GM18873 (cell line): ENCODE measurements at regions not wholly inside any gene's neighbourhood (a gene's known extent, or its start where the extent isn't known, plus 50 kb on each side); places are given as distances from the start of the nearest gene placed in this dataset.

Experiments used
- ATAC-seq: cut with Tn5 transposase; IDR thresholded peaks from one replicate; pipeline ENCODE4 v1.9.1; 2021; ENCODE audit warnings: mild to moderate bottlenecking, moderate library complexity, moderate number of reproducible peaks; ENCODE audit not compliant: unreplicated experiment, low FRiP score

DNA sequence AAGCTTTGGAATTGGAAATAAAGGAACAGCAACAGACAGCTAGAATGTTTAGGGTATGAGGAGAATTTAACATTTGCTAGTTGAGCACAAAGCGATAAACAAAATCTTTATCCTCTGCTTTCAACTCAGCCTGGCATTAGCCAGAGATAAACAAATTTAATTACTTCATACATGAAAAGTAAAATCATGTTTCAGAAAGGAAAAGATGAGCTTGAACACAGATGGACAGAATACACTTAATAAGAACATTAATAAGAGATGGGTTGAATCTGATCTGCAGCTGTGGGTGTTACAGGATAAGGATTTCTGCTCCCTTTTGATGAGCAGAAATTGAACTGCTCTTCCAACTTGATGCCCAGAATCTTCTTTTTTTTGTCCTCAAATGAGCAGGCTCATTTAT is 275.2 kb downstream of the CSNK1G3 start:
- no peak for ATAC-seq

DNA sequence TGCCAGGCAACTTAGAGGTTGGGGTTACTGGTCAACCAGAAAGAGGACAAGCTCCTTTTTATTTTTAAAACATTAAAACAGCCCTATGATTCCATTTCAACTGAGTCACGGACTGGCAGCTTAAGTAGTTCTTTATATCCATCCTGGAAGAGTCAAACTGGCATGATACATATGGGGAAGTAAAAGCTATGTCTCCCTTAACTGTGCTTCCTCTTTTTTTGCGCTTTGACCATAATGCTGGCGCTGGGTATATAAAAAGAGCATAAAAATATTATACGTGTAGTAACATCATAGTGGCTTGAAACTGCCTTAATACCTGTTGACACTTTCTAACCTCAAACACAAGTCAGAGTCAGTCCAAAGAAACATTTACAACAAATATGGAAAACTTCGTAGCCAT is 274.4 kb downstream of the CSNK1G3 start:
- ATAC-seq: no peak

- no peak for ATAC-seq
These were observed 273.4 kb downstream of the CSNK1G3 start for GRCh38 chr5:123785162-123786071.

DNA sequence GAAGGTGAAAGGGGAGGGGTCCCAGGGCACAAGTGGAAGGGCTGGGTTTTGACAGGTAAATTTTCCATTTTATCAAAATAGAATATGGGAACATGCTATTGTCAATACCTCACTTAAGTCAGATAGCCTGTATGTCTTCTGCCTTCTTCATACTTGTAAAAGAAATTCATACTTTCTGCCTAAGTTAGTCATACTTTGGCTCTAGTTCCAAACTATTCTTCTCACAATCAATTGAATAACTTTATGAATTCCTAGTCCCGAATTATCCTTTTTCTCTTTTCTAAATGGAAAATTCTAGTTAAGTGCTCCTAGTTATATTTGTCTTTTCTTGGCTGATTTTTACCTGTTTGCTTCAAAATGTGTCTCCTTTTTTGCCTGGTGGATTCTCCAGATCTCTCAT is 271.4 kb downstream of the CSNK1G3 start:
- no peak for ATAC-seq

- ATAC-seq: no peak
These were observed 266.7 kb downstream of the CSNK1G3 start for GRCh38 chr5:123778641-123779040.

GRCh38 chr5:123776761-123777160 is 264.8 kb downstream of the CSNK1G3 start:
- ATAC-seq: no peak

GRCh38 chr5:123771715-123772114 is 259.7 kb downstream of the CSNK1G3 start:
- ATAC-seq: no peak

GRCh38 chr5:123763201-123763600 is 251.2 kb downstream of the CSNK1G3 start:
- ATAC-seq: no peak

GRCh38 chr5:123756816-123757215 is 244.8 kb downstream of the CSNK1G3 start:
- no peak for ATAC-seq

DNA sequence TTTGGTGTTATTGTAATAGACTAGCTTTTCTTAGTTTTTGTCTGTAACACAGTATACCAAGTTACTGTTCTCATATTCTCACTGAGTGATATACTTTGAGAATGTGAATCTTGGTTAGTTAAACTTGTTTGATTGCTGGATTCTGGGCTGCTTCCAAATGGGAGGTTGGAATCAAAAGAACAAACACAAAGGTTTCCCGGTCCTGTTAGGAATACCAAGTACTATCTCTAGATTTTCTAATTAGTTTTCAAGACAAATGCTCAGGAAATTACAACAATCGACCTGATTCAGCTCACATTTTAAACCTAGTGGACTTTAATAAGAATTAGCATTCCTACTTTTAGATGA is 244.3 kb downstream of the CSNK1G3 start:
- no peak for ATAC-seq

DNA sequence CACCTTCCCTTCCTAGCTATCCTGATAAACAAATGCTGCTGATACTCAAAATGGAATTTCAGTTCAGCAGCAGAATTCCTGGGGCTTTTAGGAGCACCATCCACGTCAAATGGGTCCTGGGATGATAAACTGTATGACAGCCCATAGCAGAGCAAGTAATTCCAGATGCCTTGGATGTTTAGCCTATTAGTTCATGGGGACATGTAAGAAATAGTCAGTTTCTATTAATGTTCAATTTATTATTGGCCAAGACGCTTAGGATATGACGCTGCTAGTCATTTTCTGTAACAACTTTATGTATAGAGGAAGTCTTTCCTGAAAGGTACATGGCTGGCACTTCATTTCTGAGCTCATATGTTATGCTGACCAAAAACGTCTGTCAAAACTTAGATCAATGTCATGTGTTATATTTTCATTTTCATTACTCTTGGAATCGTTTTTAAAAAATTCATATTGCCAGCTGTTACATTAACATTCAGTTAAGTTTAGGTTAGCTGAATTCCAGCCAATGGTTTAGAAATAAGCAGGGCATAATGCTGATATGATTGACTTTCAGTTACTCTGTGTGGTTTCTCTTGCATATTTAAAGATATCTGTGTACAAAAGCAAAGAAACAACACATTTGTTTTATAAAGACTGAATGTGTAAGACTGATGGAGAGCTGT is 243.8 kb downstream of the CSNK1G3 start:
- ATAC-seq: no peak

DNA sequence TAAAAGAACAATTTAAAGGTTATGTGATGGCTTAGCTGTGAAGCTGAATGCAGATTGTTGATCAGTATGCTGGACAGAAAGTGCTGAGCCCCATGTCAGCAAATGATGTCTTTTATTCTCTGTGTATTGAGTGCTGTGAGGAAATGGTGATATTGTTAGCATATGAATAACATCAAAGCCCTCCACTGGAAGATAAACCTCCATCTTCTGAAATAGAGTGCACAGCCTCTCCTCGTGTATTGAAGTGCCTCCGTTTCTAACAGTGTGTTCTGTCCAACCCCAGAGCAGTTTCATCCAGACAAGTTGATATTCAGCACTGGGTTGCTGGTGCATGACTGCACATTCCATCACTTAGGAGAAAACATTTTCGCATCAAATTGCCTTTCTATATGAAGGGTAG is 242.9 kb downstream of the CSNK1G3 start:
- no peak for ATAC-seq

GRCh38 chr5:123753937-123754891 is 242.2 kb downstream of the CSNK1G3 start:
- ATAC-seq: no peak

GRCh38 chr5:123753180-123753936 is 241.4 kb downstream of the CSNK1G3 start:
- no peak for ATAC-seq

DNA sequence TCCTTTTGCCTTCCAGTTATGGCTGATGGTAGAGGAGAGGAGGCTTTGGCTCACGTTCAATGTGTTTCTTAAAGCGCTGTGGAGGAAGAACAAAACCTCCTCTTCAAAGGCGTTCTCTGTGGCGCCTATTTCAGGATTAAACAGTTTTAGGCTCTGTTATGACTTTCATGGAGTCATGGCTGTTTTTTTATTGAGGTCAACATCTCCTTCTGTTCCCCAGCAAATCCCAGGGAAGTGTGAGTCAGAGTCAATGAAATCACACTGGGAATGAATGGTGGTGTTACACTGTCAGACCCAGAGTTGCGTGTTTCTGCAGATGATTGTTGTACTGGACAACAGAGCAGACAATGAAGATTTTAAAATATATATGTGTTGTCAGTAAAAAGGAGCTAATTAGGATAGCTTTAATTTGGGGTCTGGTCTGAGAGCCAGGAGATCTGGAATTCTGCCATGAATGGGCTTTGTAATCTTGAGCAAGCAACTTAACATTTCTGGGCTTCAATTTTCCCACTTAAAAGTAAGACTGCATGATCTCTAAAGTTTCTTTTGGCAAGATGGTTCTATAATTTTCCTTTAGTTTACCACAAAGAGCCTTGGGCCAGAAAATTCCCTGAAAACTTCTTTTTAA is 240.7 kb downstream of the CSNK1G3 start:
- no peak for ATAC-seq

GRCh38 chr5:123751670-123752069 is 239.7 kb downstream of the CSNK1G3 start:
- no peak for ATAC-seq

- no peak for ATAC-seq
These were observed 236.3 kb downstream of the CSNK1G3 start for GRCh38 chr5:123748239-123748638.

DNA sequence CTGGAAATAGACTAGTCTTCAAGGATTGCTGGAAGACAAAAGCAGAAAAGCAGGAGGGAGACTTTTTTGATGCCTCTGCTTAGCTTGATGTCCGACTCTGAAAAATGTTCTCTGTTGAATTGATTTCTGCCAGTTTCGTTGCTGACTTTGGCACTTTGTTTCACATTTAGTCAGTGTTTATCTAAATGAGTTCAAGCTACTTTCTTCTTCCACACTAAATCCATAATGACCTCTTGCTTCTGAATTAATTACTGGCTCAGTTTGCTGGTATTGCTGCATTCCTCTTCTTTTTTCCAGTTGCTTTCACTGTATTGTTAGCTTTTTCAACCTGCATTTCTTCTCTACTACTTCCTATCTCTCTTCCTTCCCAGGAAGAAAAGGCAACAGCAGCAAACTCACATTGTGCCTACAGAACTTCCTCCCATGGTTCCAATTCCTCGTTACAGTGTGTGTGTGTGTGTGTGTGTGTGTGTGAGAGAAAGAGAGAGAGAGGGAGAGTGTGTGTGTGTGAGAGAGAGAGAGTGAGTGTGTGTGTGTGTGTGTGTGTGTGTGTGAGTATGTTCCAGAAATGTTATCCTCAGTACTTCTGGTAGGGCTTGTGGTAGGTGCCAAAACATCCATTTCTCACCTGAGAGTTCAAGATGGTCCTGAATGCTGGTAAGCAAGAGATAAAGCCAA is 234.8 kb downstream of the CSNK1G3 start:
- ATAC-seq: no peak

DNA sequence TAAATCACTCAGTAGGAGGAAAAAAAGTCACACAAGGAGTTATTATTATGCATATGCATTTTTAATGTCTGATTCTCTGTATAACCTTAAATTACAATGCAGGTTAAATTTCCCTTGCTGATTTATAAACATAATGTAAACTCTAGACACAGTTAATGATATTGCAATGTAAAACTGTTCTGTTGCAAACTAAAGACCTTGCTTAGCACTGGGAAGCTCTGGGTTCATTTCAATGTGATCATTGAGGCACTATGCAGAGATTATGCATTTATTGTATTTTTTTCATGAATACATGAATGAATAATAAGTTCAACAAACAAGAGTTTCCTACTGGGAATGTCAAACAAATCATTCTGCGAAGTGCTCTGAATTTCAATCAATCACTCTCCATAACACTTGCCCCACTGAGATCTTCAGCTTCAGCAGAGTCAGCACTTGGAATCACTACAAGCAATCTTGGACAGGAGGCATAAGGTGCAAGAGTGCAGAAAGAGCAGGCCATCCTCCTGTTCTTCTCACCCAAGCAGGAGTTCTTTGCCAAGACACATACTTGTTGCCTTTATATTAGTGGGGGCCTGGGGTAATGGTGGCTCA is 232.1 kb downstream of the CSNK1G3 start:
- no peak for ATAC-seq
